ENCODE measurements at regions not wholly inside any gene's neighbourhood (a gene's known extent, or its start where the extent isn't known, plus 50 kb on each side); places are given as distances from the start of the nearest gene placed in this dataset.
"Not testable (repeated sequence)": the region's sequence is repeated elsewhere in the genome, so short reads cannot be mapped to it uniquely, and the experiment has no call there.

GRCh38 chr16:86350289-86350688, 160.0 kb upstream of the FOXF1 start:
- H3K9me3 ChIP-seq (ENCODE audit: insufficient read depth, low read depth, low read length) = no peaks in the 10 kb centered on the region
- WGBS = 87% methylated on average over 4 of the region's 5 CpGs
- no peaks in the 10 kb centered on the region for H3K36me3 ChIP-seq (ENCODE audit: insufficient read depth, low read length)
- H3K27ac ChIP-seq (ENCODE audit: low read depth, low read length) = no peak overlapping the region
- H3K4me1 ChIP-seq (ENCODE audit: insufficient read depth, low read length) = peaks cover 9% of the 10 kb centered on the region; the same call in 1 of the 2 replicates
- no peak overlapping the region for H3K4me3 ChIP-seq (ENCODE audit: low read length)
- peaks cover 9% of the 10 kb centered on the region; the same call in 1 of the 2 replicates for H3K27me3 ChIP-seq (ENCODE audit: insufficient read depth, low read length)
- no peak overlapping the region for H3K9ac ChIP-seq (ENCODE audit: low read depth, low read length)

- 84% methylated on average over 19 of the region's 20 CpGs for WGBS
- H3K4me3 ChIP-seq (ENCODE audit: low read length) = no peak overlapping the region
- H3K36me3 ChIP-seq (ENCODE audit: insufficient read depth, low read length) = no peaks in the 10 kb centered on the region
- H3K9me3 ChIP-seq (ENCODE audit: insufficient read depth, low read depth, low read length) = peaks cover 7% of the 10 kb centered on the region; the same call in 1 of the 2 replicates
- H3K27me3 ChIP-seq (ENCODE audit: insufficient read depth, low read length) = peaks cover 7% of the 10 kb centered on the region; the same call in 1 of the 2 replicates
- H3K27ac ChIP-seq (ENCODE audit: low read depth, low read length) = no peak overlapping the region
- H3K4me1 ChIP-seq (ENCODE audit: insufficient read depth, low read length) = peaks cover 9% of the 10 kb centered on the region; the same call in 1 of the 2 replicates
- no peak overlapping the region for H3K9ac ChIP-seq (ENCODE audit: low read depth, low read length)
Observed at GRCh38 chr16:86351041-86351784, 159.1 kb upstream of the FOXF1 start.

DNA sequence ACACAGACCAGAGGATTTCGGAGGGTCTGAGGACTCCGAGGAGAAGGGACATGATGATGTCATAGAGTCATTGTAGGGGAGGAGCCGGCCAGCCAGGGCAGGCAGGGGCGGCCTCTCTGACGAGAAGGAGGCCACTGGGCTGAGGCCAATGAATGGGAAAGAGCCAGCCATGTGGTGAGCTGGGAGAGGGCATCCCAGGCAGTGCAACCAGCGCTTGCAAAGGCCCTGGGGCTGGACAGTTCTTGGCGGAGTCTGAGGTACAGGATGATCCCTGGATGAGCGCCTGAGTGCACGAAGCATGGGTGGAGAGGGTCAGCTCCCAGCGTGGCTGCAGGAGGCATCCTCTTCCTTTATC, 158.6 kb upstream of the FOXF1 start:
- H3K36me3 ChIP-seq (ENCODE audit: insufficient read depth, low read length); H3K9me3 ChIP-seq (ENCODE audit: insufficient read depth, low read depth, low read length); H3K4me3 ChIP-seq (ENCODE audit: low read length); H3K4me1 ChIP-seq (ENCODE audit: insufficient read depth, low read length); H3K9ac ChIP-seq (ENCODE audit: low read depth, low read length); H3K27ac ChIP-seq (ENCODE audit: low read depth, low read length); H3K27me3 ChIP-seq (ENCODE audit: insufficient read depth, low read length): not testable (repeated sequence)
- WGBS = 76% methylated on average over 10 of the region's 10 CpGs

DNA sequence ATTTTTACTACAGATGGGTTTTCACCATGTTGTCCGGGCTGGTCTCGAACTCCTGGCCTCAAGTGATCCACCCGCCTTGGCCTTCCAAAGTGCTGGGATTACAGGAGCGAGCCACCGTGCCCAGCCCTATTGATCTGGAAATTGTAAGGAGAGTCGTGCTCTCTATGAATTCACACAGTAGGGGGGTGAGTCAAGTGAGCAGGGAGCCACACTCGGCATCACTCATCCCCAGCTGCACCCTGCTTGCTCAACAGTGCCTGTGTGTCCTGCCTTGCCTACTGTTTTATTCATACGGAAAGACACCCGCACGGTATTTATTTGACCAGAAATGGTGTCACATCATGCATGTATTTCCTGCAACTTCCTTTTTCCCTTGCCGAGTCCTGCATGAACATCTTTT, 157.2 kb upstream of the FOXF1 start:
- peaks cover 7% of the 10 kb centered on the region; the same call in 1 of the 2 replicates for H3K9me3 ChIP-seq (ENCODE audit: insufficient read depth, low read depth, low read length)
- H3K4me1 ChIP-seq (ENCODE audit: insufficient read depth, low read length) = peaks cover 11% of the 10 kb centered on the region; the same call in 1 of the 2 replicates
- no peak overlapping the region for H3K9ac ChIP-seq (ENCODE audit: low read depth, low read length)
- H3K4me3 ChIP-seq (ENCODE audit: low read length) = no peak overlapping the region
- 57% methylated on average over 11 of the region's 11 CpGs for WGBS
- H3K27me3 ChIP-seq (ENCODE audit: insufficient read depth, low read length) = no peaks in the 10 kb centered on the region
- no peaks in the 10 kb centered on the region for H3K36me3 ChIP-seq (ENCODE audit: insufficient read depth, low read length)
- no peak overlapping the region for H3K27ac ChIP-seq (ENCODE audit: low read depth, low read length)

DNA sequence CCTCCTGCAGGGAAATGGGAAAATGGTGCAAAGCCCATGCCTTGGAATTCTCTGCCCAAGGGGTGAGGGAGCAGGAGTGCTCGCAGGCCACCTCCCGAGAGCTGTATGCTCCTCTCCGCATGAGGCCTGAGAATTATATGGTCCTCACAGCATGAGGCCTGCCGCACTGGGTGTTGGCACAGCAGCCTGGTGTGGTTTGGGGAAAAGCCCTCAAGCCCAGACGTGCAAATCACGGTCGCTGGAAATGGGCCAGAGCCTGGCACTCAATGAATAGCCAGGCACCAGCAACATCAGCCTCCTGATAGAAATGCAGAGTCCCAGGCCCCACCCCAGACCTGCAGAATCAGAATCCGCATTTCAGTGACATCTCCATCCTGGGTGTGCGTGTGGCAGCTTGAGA, 156.4 kb upstream of the FOXF1 start:
- Histone ChIP-seq H3K9ac (ENCODE audit: low read depth, low read length) (no peak overlapping the region), H3K27me3 (ENCODE audit: insufficient read depth, low read length) (no peaks in the 10 kb centered on the region), H3K27ac (ENCODE audit: low read depth, low read length) (no peak overlapping the region), H3K4me1 (ENCODE audit: insufficient read depth, low read length) (peaks cover 14% of the 10 kb centered on the region; the same call in 1 of the 2 replicates), H3K9me3 (ENCODE audit: insufficient read depth, low read depth, low read length) (peaks cover 7% of the 10 kb centered on the region; the same call in 1 of the 2 replicates), H3K4me3 (ENCODE audit: low read length) (no peak overlapping the region), H3K36me3 (ENCODE audit: insufficient read depth, low read length) (no peaks in the 10 kb centered on the region)
- 67% methylated on average over 9 of the region's 9 CpGs for WGBS

GRCh38 chr16:86354641-86355513, 155.4 kb upstream of the FOXF1 start:
- Histone ChIP-seq H3K4me3 (ENCODE audit: low read length) (no peak overlapping the region), H3K9me3 (ENCODE audit: insufficient read depth, low read depth, low read length) (peaks cover 7% of the 10 kb centered on the region; the same call in 1 of the 2 replicates), H3K27ac (ENCODE audit: low read depth, low read length) (no peak overlapping the region), H3K36me3 (ENCODE audit: insufficient read depth, low read length) (no peaks in the 10 kb centered on the region), H3K27me3 (ENCODE audit: insufficient read depth, low read length) (no peaks in the 10 kb centered on the region), H3K4me1 (ENCODE audit: insufficient read depth, low read length) (peaks cover 23% of the 10 kb centered on the region), H3K9ac (ENCODE audit: low read depth, low read length) (no peak overlapping the region)
- 90% methylated on average over 7 of the region's 7 CpGs for WGBS

DNA sequence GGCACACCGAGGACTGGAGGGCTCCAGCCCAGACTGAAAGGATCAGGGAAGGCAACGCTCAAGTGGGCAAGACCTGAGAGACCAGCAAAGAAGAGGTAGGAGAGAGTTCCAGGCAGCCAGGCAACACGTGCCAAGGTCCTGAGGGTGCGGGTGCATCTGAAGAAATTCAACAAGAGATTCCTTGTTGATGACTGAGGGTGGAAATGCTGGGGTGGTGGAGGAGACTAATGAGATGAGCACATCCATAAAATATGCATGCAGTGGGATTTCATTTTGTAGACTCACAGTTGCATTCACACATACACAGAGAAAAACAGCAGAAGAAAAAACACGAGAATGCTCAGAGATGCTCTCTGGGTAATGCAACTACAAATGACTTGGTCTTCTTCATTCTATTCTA, 154.8 kb upstream of the FOXF1 start:
- no peaks in the 10 kb centered on the region for H3K36me3 ChIP-seq (ENCODE audit: insufficient read depth, low read length)
- H3K4me1 ChIP-seq (ENCODE audit: insufficient read depth, low read length) = peaks cover 18% of the 10 kb centered on the region; the same call in 1 of the 2 replicates
- H3K9me3 ChIP-seq (ENCODE audit: insufficient read depth, low read depth, low read length) = peaks cover 7% of the 10 kb centered on the region; the same call in 1 of the 2 replicates
- no peak overlapping the region for H3K27ac ChIP-seq (ENCODE audit: low read depth, low read length)
- WGBS = 95% methylated on average over 5 of the region's 5 CpGs
- H3K27me3 ChIP-seq (ENCODE audit: insufficient read depth, low read length) = no peaks in the 10 kb centered on the region
- H3K4me3 ChIP-seq (ENCODE audit: low read length) = no peak overlapping the region
- H3K9ac ChIP-seq (ENCODE audit: low read depth, low read length) = no peak overlapping the region

- Histone ChIP-seq H3K27me3 (ENCODE audit: insufficient read depth, low read length) (no peaks in the 10 kb centered on the region), H3K36me3 (ENCODE audit: insufficient read depth, low read length) (no peaks in the 10 kb centered on the region), H3K4me1 (ENCODE audit: insufficient read depth, low read length) (peaks cover 18% of the 10 kb centered on the region; the same call in 1 of the 2 replicates), H3K27ac (ENCODE audit: low read depth, low read length) (no peak overlapping the region), H3K9ac (ENCODE audit: low read depth, low read length) (no peak overlapping the region), H3K9me3 (ENCODE audit: insufficient read depth, low read depth, low read length) (peaks cover 7% of the 10 kb centered on the region; the same call in 1 of the 2 replicates), H3K4me3 (ENCODE audit: low read length) (no peak overlapping the region)
- WGBS = 90% methylated on average over 3 of the region's 3 CpGs
Observed at GRCh38 chr16:86355951-86356350, 154.4 kb upstream of the FOXF1 start.

- Histone ChIP-seq H3K36me3 (ENCODE audit: insufficient read depth, low read length) (no peaks in the 10 kb centered on the region), H3K4me3 (ENCODE audit: low read length) (no peak overlapping the region), H3K27ac (ENCODE audit: low read depth, low read length) (no peak overlapping the region), H3K27me3 (ENCODE audit: insufficient read depth, low read length) (no peaks in the 10 kb centered on the region), H3K9me3 (ENCODE audit: insufficient read depth, low read depth, low read length) (peaks cover 7% of the 10 kb centered on the region; the same call in 1 of the 2 replicates), H3K9ac (ENCODE audit: low read depth, low read length) (no peak overlapping the region), H3K4me1 (ENCODE audit: insufficient read depth, low read length) (peaks cover 18% of the 10 kb centered on the region; the same call in 1 of the 2 replicates)
- 94% methylated on average over 7 of the region's 7 CpGs for WGBS
Observed at GRCh38 chr16:86356804-86357203, 153.5 kb upstream of the FOXF1 start.

GRCh38 chr16:86357303-86357702, 153.0 kb upstream of the FOXF1 start:
- Histone ChIP-seq H3K9me3 (ENCODE audit: insufficient read depth, low read depth, low read length) (peaks cover 7% of the 10 kb centered on the region; the same call in 1 of the 2 replicates), H3K27ac (ENCODE audit: low read depth, low read length) (no peak overlapping the region), H3K9ac (ENCODE audit: low read depth, low read length) (no peak overlapping the region), H3K4me1 (ENCODE audit: insufficient read depth, low read length) (peaks cover 18% of the 10 kb centered on the region; the same call in 1 of the 2 replicates), H3K36me3 (ENCODE audit: insufficient read depth, low read length) (no peaks in the 10 kb centered on the region), H3K4me3 (ENCODE audit: low read length) (no peak overlapping the region), H3K27me3 (ENCODE audit: insufficient read depth, low read length) (no peaks in the 10 kb centered on the region)
- 90% methylated on average over 6 of the region's 6 CpGs for WGBS

GRCh38 chr16:86357950-86358349, 152.4 kb upstream of the FOXF1 start:
- H3K27me3 ChIP-seq (ENCODE audit: insufficient read depth, low read length) = no peaks in the 10 kb centered on the region
- 65% methylated on average over 5 of the region's 8 CpGs for whole genome bisulfite sequencing

More at GRCh38 chr16:86357950-86358349, 152.4 kb upstream of the FOXF1 start:
- Histone ChIP-seq H3K9me3 (ENCODE audit: insufficient read depth, low read depth, low read length) (peaks cover 7% of the 10 kb centered on the region; the same call in 1 of the 2 replicates), H3K36me3 (ENCODE audit: insufficient read depth, low read length) (no peaks in the 10 kb centered on the region), H3K4me3 (ENCODE audit: low read length) (no peak overlapping the region), H3K27ac (ENCODE audit: low read depth, low read length) (no peak overlapping the region), H3K4me1 (ENCODE audit: insufficient read depth, low read length) (peaks cover 18% of the 10 kb centered on the region; the same call in 1 of the 2 replicates), H3K9ac (ENCODE audit: low read depth, low read length) (no peak overlapping the region)

Measured in HUES64 (cell line).